GM12878 (cell line): ENCODE measurements at regions not wholly inside any gene's neighbourhood (a gene's known extent, or its start where the extent isn't known, plus 50 kb on each side); places are given as distances from the start of the nearest gene placed in this dataset.
A peak's percentile ranks its signal among the peaks of the same experiment; 100 is the strongest.

Source experiments
- ATAC-seq: fragments of 200-7000 bp; cut with Tn5 transposase; 3 replicates; pipeline ENCODE4 v1.9.1; 2020; ENCODE audit warnings: mild to moderate bottlenecking, moderate library complexity
- BruUV-seq: library from RNA; stranded (reverse); fragments of 400-500 nt; replicated peaks from 2 replicates; lab custom pipeline; 2021; lab: Mats Ljungman, UMichigan
- CTCF ChIA-PET: fragments of 300-600 bp; sonication (Branson Sonifier 250); formaldehyde crosslinking; extraction: SDS; loops from one replicate; lab custom pipeline; 2021; ENCODE audit warnings: inconsistent platforms; lab: Yijun Ruan, JAX
- POLR2A ChIA-PET: fragments of 350-600 bp; formaldehyde crosslinking; extraction: SDS; loops from one replicate; lab custom pipeline; 2021; ENCODE audit warnings: inconsistent platforms; lab: Charles Lee
- RAD21 ChIA-PET: fragments of 300-600 bp; sonication (Branson Sonifier 250); formaldehyde crosslinking; loops from one replicate; lab custom pipeline; 2023; ENCODE audit warnings: antibody characterized with exemption; ENCODE audit not compliant: unreplicated experiment; lab: Charles Lee
- SMC1A ChIA-PET: fragments of 300-600 bp; sonication (Branson Sonifier 250); formaldehyde crosslinking; loops from one replicate; lab custom pipeline; 2023; ENCODE audit not compliant: unreplicated experiment, uncharacterized antibody; lab: Charles Lee
- DNase-seq: peaks from one replicate; pipeline ENCODE4 v3.0.0-alpha.2; 2011; ENCODE audit warnings: low read depth, low spot score
- FAIRE-seq: peaks from 3 replicates; lab custom pipeline; 2011; peaks lifted over from hg19 to GRCh38; lab: Jason Lieb, UNC
- H2AFZ ChIP-seq: 2 replicates; pipeline ENCODE4 v1.6.0; 2011; ENCODE audit warnings: low read depth, low read length, control low read depth; ENCODE audit not compliant: control insufficient read depth
- H3K27ac ChIP-seq: 2 replicates; pipeline ENCODE4 v1.5.1; 2011; ENCODE audit warnings: control low read depth; ENCODE audit not compliant: control insufficient read depth, insufficient read depth
- H3K27me3 ChIP-seq, 2 experiments: replicated peaks in 1 of 2; 2 replicates each; pipeline versions ENCODE4 v1.6.0 to v1.6.1; 2011; ENCODE audit warnings: low read length in 1 of 2; ENCODE audit not compliant: control insufficient read depth in 2 of 2, insufficient read depth in 2 of 2
- H3K36me3 ChIP-seq, 2 experiments: 2 replicates each; pipeline ENCODE4 v1.5.1; 2011; ENCODE audit warnings: low read length in 1 of 2; ENCODE audit not compliant: control insufficient read depth in 2 of 2, insufficient read depth in 2 of 2
- H3K4me1 ChIP-seq: 2 replicates; pipeline ENCODE4 v1.6.1; 2011; ENCODE audit warnings: mild to moderate bottlenecking, low read length, moderate library complexity, mixed read lengths; ENCODE audit not compliant: control insufficient read depth, insufficient read depth
- H3K4me2 ChIP-seq: 2 replicates; pipeline ENCODE4 v1.6.0; 2011; ENCODE audit warnings: control low read depth; ENCODE audit not compliant: control insufficient read depth, insufficient read depth
- H3K4me3 ChIP-seq: fragments of 200-600 bp; sonication (generic); 2 replicates; pipeline ENCODE4 v1.5.1; 2016
- H3K79me2 ChIP-seq: 2 replicates; pipeline ENCODE4 v1.6.0; 2011; ENCODE audit warnings: low read length; ENCODE audit not compliant: control insufficient read depth, insufficient read depth
- H3K9ac ChIP-seq: 2 replicates; pipeline ENCODE4 v1.8.0; 2011; ENCODE audit warnings: low read length, control low read depth, mixed read lengths; ENCODE audit not compliant: control insufficient read depth, insufficient read depth
- H3K9me3 ChIP-seq: replicated peaks from 3 replicates; pipeline ENCODE4 v1.5.1; 2011; ENCODE audit warnings: mild to moderate bottlenecking, low read length; ENCODE audit not compliant: control insufficient read depth, insufficient read depth
- H4K20me1 ChIP-seq: 2 replicates; pipeline ENCODE4 v1.6.0; 2011; ENCODE audit not compliant: control insufficient read depth, insufficient read depth
- ATF7 ChIP-seq: fragments of 450-650 bp; IDR thresholded peaks from 2 replicates; pipeline ENCODE4 v1.6.1; 2016; ENCODE audit warnings: low read depth, mild to moderate bottlenecking
- CEBPZ ChIP-seq: fragments of 150-350 bp; IDR thresholded peaks from 2 replicates; pipeline ENCODE4 v1.6.1; 2016; ENCODE audit warnings: low read depth, low read length
- CREM ChIP-seq: IDR thresholded peaks from 2 replicates; pipeline ENCODE4 v1.6.1; 2014; ENCODE audit warnings: antibody characterized with exemption, low read depth
- CUX1 ChIP-seq: IDR thresholded peaks from 2 replicates; pipeline ENCODE4 v1.6.1; 2012; ENCODE audit warnings: improper control_type of control experiment, low read depth, low read length; ENCODE audit not compliant: insufficient replicate concordance
- JUNB ChIP-seq: IDR thresholded peaks from 2 replicates; pipeline ENCODE4 v1.6.1; 2016; ENCODE audit warnings: antibody characterized with exemption, mild to moderate bottlenecking
- NFXL1 ChIP-seq: fragments of 450-650 bp; IDR thresholded peaks from 2 replicates; pipeline ENCODE4 v1.6.1; 2017; ENCODE audit warnings: antibody characterized with exemption, mild to moderate bottlenecking, borderline replicate concordance
- RAD51 ChIP-seq: fragments of 450-650 bp; IDR thresholded peaks from 2 replicates; pipeline ENCODE4 v1.6.1; 2016; ENCODE audit warnings: moderate library complexity, mild to moderate bottlenecking, inconsistent platforms
- RFX5 ChIP-seq: IDR thresholded peaks from 2 replicates; pipeline ENCODE4 v1.6.1; 2011; ENCODE audit warnings: low read depth, low read length, improper control_type of control experiment
- ZNF687 ChIP-seq: fragments of 450-650 bp; IDR thresholded peaks from 2 replicates; pipeline ENCODE4 v1.6.1; 2017; ENCODE audit warnings: mild to moderate bottlenecking, moderate library complexity
- WGBS: methylation state at CpG from one replicate; pipeline ENCODE4 v1.1.6; 2016; ENCODE audit warnings: low lambda C conversion rate; ENCODE audit not compliant: insufficient replicate concordance, insufficient coverage; ENCODE audit errors: missing lambda C conversion rate; 5-methylcytosine and 5-hydroxymethylcytosine counted together
- in situ Hi-C: fragments of 300-500 bp; cut with MboI; formaldehyde crosslinking; loops from 9 replicates; pipeline ENCODE4 v1.14.3; 2018; ENCODE audit warnings: mixed read lengths
- intact Hi-C: fragments of 100-400 bp; cut with micrococcal nuclease; formaldehyde crosslinking; loops from one replicate; pipeline ENCODE4 v1.14.2; 2022; ENCODE audit not compliant: unreplicated experiment

GRCh38 chr4:91764085-91764484, 539.7 kb upstream of the GRID2 start:
- H3K9ac ChIP-seq, result no peak overlapping the region
- no TSS peak for BruUV-seq
- peak; percentile 67 for ATAC-seq
- no peak overlapping the region for H2AFZ ChIP-seq
- intact Hi-C loops (no loop called here), in situ Hi-C loops (no loop called here)
- TF ChIP-seq CUX1 (no peak), JUNB (no peak), RFX5 (no peak), ZNF687 (no peak), CREM (no peak), RAD51 (no peak), CEBPZ (no peak), ATF7 (no peak), NFXL1 (no peak)
- H3K27me3 ChIP-seq, result no peaks in the 10 kb centered on the region
- ChIA-PET POLR2A (no interaction called here), SMC1A (no interaction called here), RAD21 (no interaction called here), CTCF (no interaction called here)
- H4K20me1 ChIP-seq, result no peaks in the 10 kb centered on the region
- H3K36me3 ChIP-seq, result no peaks in the 10 kb centered on the region
- no peak overlapping the region for H3K4me3 ChIP-seq
- WGBS, result 0% methylated on average over 1 of the region's 1 CpG
- no peak overlapping the region for H3K27ac ChIP-seq
- H3K4me2 ChIP-seq, result no peak overlapping the region
- no peaks in the 10 kb centered on the region for H3K79me2 ChIP-seq
- DNase-seq, result no peak
- no peaks in the 10 kb centered on the region for H3K9me3 ChIP-seq
- no peaks in the 10 kb centered on the region for H3K4me1 ChIP-seq
- FAIRE-seq, result no peak
